ENCODE measurements at regions not wholly inside any gene's neighbourhood (a gene's known extent, or its start where the extent isn't known, plus 50 kb on each side); places are given as distances from the start of the nearest gene placed in this dataset.
"Not testable (repeated sequence)": the region's sequence is repeated elsewhere in the genome, so short reads cannot be mapped to it uniquely, and the experiment has no call there.

- TF ChIP-seq CTCF (IDR thresholded peaks at IDR 0.05; ENCODE audit: control extremely low read depth, extremely low read depth) = no peak
- H3K9ac ChIP-seq (ENCODE audit: insufficient read depth in 1 of 2, low read length in 2 of 2) = no peak overlapping the region
- H3K9me3 ChIP-seq (ENCODE audit: control insufficient read depth in 4 of 4, insufficient read depth in 3 of 4, low read length in 3 of 4) = no peaks in the 10 kb centered on the region
- no peak overlapping the region for H3K4me3 ChIP-seq
- no peak for ATAC-seq (ENCODE audit: insufficient read depth, low FRiP score)
- no peak for DNase-seq
- H3K4me1 ChIP-seq (ENCODE audit: control insufficient read depth in 5 of 5, insufficient read depth in 5 of 5, low read length in 5 of 5) = no peaks in the 10 kb centered on the region
- no peaks in the 10 kb centered on the region for H3K27me3 ChIP-seq (ENCODE audit: control insufficient read depth in 3 of 3, insufficient read depth in 3 of 3, low read length in 2 of 3)
- no peaks in the 10 kb centered on the region for H3K36me3 ChIP-seq (ENCODE audit: control insufficient read depth in 4 of 4, insufficient read depth in 4 of 4, low read length in 4 of 4)
- no peak overlapping the region for H3K27ac ChIP-seq (ENCODE audit: low read depth in 1 of 2, low read length in 1 of 2)
Measured at GRCh38 chr3:74137790-74138189, 476.7 kb downstream of the CNTN3 start.

- DNase-seq = no peak
Measured at GRCh38 chr3:74135808-74136207, 478.7 kb downstream of the CNTN3 start.

GRCh38 chr3:74134831-74135230 lies 479.6 kb downstream of the CNTN3 start:
- Histone ChIP-seq H3K4me1 (ENCODE audit: control insufficient read depth in 5 of 5, insufficient read depth in 5 of 5, low read length in 5 of 5) (no peaks in the 10 kb centered on the region), H3K9me3 (ENCODE audit: control insufficient read depth in 4 of 4, insufficient read depth in 3 of 4, low read length in 3 of 4) (peaks cover 0 to 6% (median 1%) of the 10 kb centered on the region in 4 donors), H3K27me3 (ENCODE audit: control insufficient read depth in 3 of 3, insufficient read depth in 3 of 3, low read length in 2 of 3) (no peaks in the 10 kb centered on the region), H3K9ac (ENCODE audit: insufficient read depth in 1 of 2, low read length in 2 of 2) (no peak overlapping the region), H3K4me3 (no peak overlapping the region), H3K36me3 (ENCODE audit: control insufficient read depth in 4 of 4, insufficient read depth in 4 of 4, low read length in 4 of 4) (no peaks in the 10 kb centered on the region), H3K27ac (ENCODE audit: low read depth in 1 of 2, low read length in 1 of 2) (no peak overlapping the region)
- no peak for DNase-seq
- no peak for TF ChIP-seq CTCF (IDR thresholded peaks at IDR 0.05; ENCODE audit: control extremely low read depth, extremely low read depth)
- no peak for ATAC-seq (ENCODE audit: insufficient read depth, low FRiP score)
- WGBS, 2 donors = 79 to 80% methylated on average over 2 of the region's 2 CpGs

More at GRCh38 chr3:74135808-74136207, 478.7 kb downstream of the CNTN3 start:
- Histone ChIP-seq H3K4me1 (ENCODE audit: control insufficient read depth in 5 of 5, insufficient read depth in 5 of 5, low read length in 5 of 5) (no peaks in the 10 kb centered on the region), H3K4me3 (no peak overlapping the region), H3K27ac (ENCODE audit: low read depth in 1 of 2, low read length in 1 of 2) (no peak overlapping the region), H3K9me3 (ENCODE audit: control insufficient read depth in 4 of 4, insufficient read depth in 3 of 4, low read length in 3 of 4) (peaks cover 0 to 3% (median 1%) of the 10 kb centered on the region in 4 donors), H3K36me3 (ENCODE audit: control insufficient read depth in 4 of 4, insufficient read depth in 4 of 4, low read length in 4 of 4) (no peaks in the 10 kb centered on the region), H3K27me3 (ENCODE audit: control insufficient read depth in 3 of 3, insufficient read depth in 3 of 3, low read length in 2 of 3) (no peaks in the 10 kb centered on the region), H3K9ac (ENCODE audit: insufficient read depth in 1 of 2, low read length in 2 of 2) (no peak overlapping the region)
- TF ChIP-seq CTCF (IDR thresholded peaks at IDR 0.05; ENCODE audit: control extremely low read depth, extremely low read depth) = no peak
- WGBS, 2 donors = 92 to 95% methylated on average over 8 of the region's 8 CpGs
- no peak for ATAC-seq (ENCODE audit: insufficient read depth, low FRiP score)

- not testable (repeated sequence) for H3K9me3 ChIP-seq (ENCODE audit: control insufficient read depth in 4 of 4, insufficient read depth in 3 of 4, low read length in 3 of 4); ATAC-seq (ENCODE audit: insufficient read depth, low FRiP score); DNase-seq; H3K4me3 ChIP-seq; H3K27me3 ChIP-seq (ENCODE audit: control insufficient read depth in 3 of 3, insufficient read depth in 3 of 3, low read length in 2 of 3); H3K9ac ChIP-seq (ENCODE audit: insufficient read depth in 1 of 2, low read length in 2 of 2); H3K27ac ChIP-seq (ENCODE audit: low read depth in 1 of 2, low read length in 1 of 2); H3K4me1 ChIP-seq (ENCODE audit: control insufficient read depth in 5 of 5, insufficient read depth in 5 of 5, low read length in 5 of 5); H3K36me3 ChIP-seq (ENCODE audit: control insufficient read depth in 4 of 4, insufficient read depth in 4 of 4, low read length in 4 of 4)
- WGBS, 2 donors = 75 to 82% methylated on average over 6 of the region's 6 CpGs
Measured at GRCh38 chr3:74131546-74132328, 482.7 kb downstream of the CNTN3 start.

All from lung (tissue), 11 donors.